ENCODE measurements at regions not wholly inside any gene's neighbourhood (a gene's known extent, or its start where the extent isn't known, plus 50 kb on each side); places are given as distances from the start of the nearest gene placed in this dataset.

DNA sequence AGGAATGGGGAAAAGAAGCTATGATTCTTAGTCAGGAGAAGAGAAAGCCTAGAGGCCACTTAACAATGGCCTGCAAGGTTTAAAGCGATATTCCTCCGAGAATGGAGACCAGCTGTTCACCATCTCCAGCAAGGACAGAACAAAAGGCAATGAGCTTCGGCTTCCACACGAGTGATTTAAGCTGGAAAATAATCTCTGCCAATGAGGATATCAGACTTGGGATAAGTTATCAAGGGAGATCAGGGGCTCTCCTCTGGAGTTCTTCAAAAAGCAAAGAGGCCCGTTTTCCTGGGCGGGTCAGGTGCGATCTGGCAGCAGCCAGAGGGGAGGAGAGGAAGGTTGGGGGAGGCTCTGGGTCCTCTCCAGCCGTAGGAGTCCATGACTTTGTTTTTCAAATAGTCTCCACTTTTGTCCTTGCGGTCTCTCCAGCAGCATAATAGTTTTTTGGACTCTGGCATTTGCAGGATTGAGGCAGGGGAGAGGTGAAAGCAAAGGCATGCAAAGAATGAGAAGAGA, 211.3 kb downstream of the SKIDA1 start:
- CTCF ChIA-PET (ENCODE audit: partially characterized antibody), result interaction anchor here (1.2 to 2.0 kb wide), 7 partner anchors 17 to 67 kb away, joined by 3 to 5 read pairs (median 4); no protein-coding TSS in a partner anchor
- Histone ChIP-seq H4K20me1 (replicated peaks in 1 of 2; ENCODE audit: control insufficient read depth in 1 of 2, insufficient read depth in 2 of 2, low read length in 2 of 2) (no peaks in the 10 kb centered on the region), H3K79me2 (ENCODE audit: control insufficient read depth in 1 of 2, insufficient read depth in 2 of 2, low read length in 2 of 2) (no peaks in the 10 kb centered on the region), H3K4me2 (ENCODE audit: insufficient read depth in 1 of 2, low read depth in 2 of 2, low read length in 2 of 2) (peak overlapping the region in 1 of 2 experiments; percentile 38; a peak in 3 of 4 replicates), H3K27me3 (replicated peaks in 1 of 4; ENCODE audit: control insufficient read depth in 3 of 4, extremely low read depth in 1 of 4, insufficient read depth in 3 of 4, low read length in 3 of 4) (no peaks in the 10 kb centered on the region), H3K36me3 (ENCODE audit: control insufficient read depth in 2 of 4, insufficient read depth in 4 of 4, low read length in 3 of 4) (no peaks in the 10 kb centered on the region), H2BK20ac (ENCODE audit: low read length) (peak overlapping the region; percentile 96; the same call in 1 of the 2 replicates), H3K79me1 (ENCODE audit: low read depth, low read length) (no peaks in the 10 kb centered on the region), H4K5ac (ENCODE audit: insufficient read length, low read depth, low read length) (peak overlapping the region; percentile 88), H3K23me2 (ENCODE audit: low read depth, low read length) (no peaks in the 10 kb centered on the region), H3K18ac (ENCODE audit: extremely low read depth, low read length) (peak overlapping the region; percentile 100; the same call in 1 of the 2 replicates), H2BK15ac (ENCODE audit: low read length) (no peak overlapping the region), H3K9me3 (ENCODE audit: insufficient read depth in 2 of 2, low read depth in 1 of 2, low read length in 1 of 2) (no peaks in the 10 kb centered on the region), H3K56ac (replicated peaks; ENCODE audit: insufficient read length, low read depth, low read length) (no peak overlapping the region), H3K4ac (replicated peaks; ENCODE audit: insufficient read length, low read depth, low read length) (peak overlapping the region; percentile 25), H2AFZ (ENCODE audit: low read length) (0 out of 2 replicates have a peak overlapping the region, but pooled peaks have one; percentile 24), H3K14ac (ENCODE audit: insufficient read length) (no peak overlapping the region), H4K8ac (ENCODE audit: extremely low read depth, insufficient read depth, low read length) (no peak overlapping the region), H3K9ac (replicated peaks in 1 of 4; ENCODE audit: extremely low read depth in 1 of 4, low read depth in 3 of 4, low read length in 3 of 4) (peak overlapping the region in 1 of 4 experiments; percentile 18; a peak in 1 of 7 replicates), H4K91ac (replicated peaks; ENCODE audit: insufficient read length, low read length) (peak overlapping the region; percentile 25), H2BK12ac (ENCODE audit: low read depth, low read length) (peak overlapping the region; percentile 99), H2BK5ac (ENCODE audit: low read depth, low read length) (peak overlapping the region; percentile 94; the same call in 1 of the 2 replicates), H3K4me1 (replicated peaks in 1 of 4; ENCODE audit: control insufficient read depth in 3 of 4, insufficient read depth in 4 of 4, low read length in 3 of 4) (peaks cover 11 to 24% (median 17%) of the 10 kb centered on the region in 4 experiments; a peak in 6 of 7 replicates), H2AK5ac (ENCODE audit: low read depth, low read length) (no peak overlapping the region; the same call in none of the 2 replicates), H2BK120ac (replicated peaks; ENCODE audit: low read depth, low read length) (peak overlapping the region; percentile 26), H3K23ac (ENCODE audit: insufficient read length) (no peak overlapping the region), H3K27ac (ENCODE audit: low read depth, low read length) (no peak overlapping the region), H3K4me3 (ENCODE audit: extremely low read depth in 1 of 4, insufficient read depth in 2 of 4, low read depth in 3 of 4, low read length in 4 of 4) (peak overlapping the region in 1 of 4 experiments; percentile 2; a peak in 1 of 8 replicates)
- WGBS, 2 experiments (ENCODE audit: extremely low coverage in 1 of 2, insufficient coverage in 1 of 2, insufficient read length in 1 of 2, insufficient replicate concordance in 2 of 2, low coverage in 1 of 2, low lambda C conversion rate in 2 of 2, missing lambda C conversion rate in 1 of 2), result 37% methylated on average over 9 of the region's 9 CpGs; no CpG with 5 or more reads in 1 of the 2 experiments
- POLR2A ChIA-PET (ENCODE audit: partially characterized antibody), result interaction anchor here (0.9 kb wide), 1 partner anchor 21 kb away, joined by 3 read pairs; no protein-coding TSS in a partner anchor
- no peak for FAIRE-seq
- DNase-seq (ENCODE audit: low read depth in 1 of 2, low spot score in 2 of 2), result no peak
- TF ChIP-seq RBBP5 (IDR thresholded peaks at IDR 0.05; ENCODE audit: borderline replicate concordance, low read depth, low read length) (no peak), HDAC6 (IDR thresholded peaks at IDR 0.05; ENCODE audit: low read depth, low read length) (no peak), GABPA (IDR thresholded peaks at IDR 0.05; ENCODE audit: borderline replicate concordance, insufficient read depth, low read length) (no peak), EGR1 (IDR thresholded peaks at IDR 0.05; ENCODE audit: borderline replicate concordance, low read depth, low read length) (no peak), CTBP2 (IDR thresholded peaks at IDR 0.05; ENCODE audit: borderline replicate concordance, insufficient read depth, insufficient read length, low read length) (no peak), TAF1 (IDR thresholded peaks at IDR 0.05; ENCODE audit: low read depth, low read length) (no peak), SP1 (IDR thresholded peaks at IDR 0.05; ENCODE audit: low read depth, low read length) (no peak), CEBPB (IDR thresholded peaks at IDR 0.05; ENCODE audit: low read depth, low read length) (no peak), POU5F1 (IDR thresholded peaks at IDR 0.05; ENCODE audit: low read depth, low read length) (no peak), TEAD4 (IDR thresholded peaks at IDR 0.05; ENCODE audit: low read depth, low read length) (no peak)
- TF ChIP-seq, protein P1, sequence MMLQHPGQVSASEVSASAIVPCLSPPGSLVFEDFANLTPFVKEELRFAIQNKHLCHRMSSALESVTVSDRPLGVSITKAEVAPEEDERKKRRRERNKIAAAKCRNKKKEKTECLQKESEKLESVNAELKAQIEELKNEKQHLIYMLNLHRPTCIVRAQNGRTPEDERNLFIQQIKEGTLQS (IDR thresholded peaks at IDR 0.05; ENCODE audit: insufficient read depth, low read depth, low read length), result no peak
- TF ChIP-seq, protein P2, sequence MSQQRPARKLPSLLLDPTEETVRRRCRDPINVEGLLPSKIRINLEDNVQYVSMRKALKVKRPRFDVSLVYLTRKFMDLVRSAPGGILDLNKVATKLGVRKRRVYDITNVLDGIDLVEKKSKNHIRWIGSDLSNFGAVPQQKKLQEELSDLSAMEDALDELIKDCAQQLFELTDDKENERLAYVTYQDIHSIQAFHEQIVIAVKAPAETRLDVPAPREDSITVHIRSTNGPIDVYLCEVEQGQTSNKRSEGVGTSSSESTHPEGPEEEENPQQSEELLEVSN (IDR thresholded peaks at IDR 0.05), result no peak
